Endodermal cell (in vitro differentiated cells): ENCODE measurements at regions not wholly inside any gene's neighbourhood (a gene's known extent, or its start where the extent isn't known, plus 50 kb on each side); places are given as distances from the start of the nearest gene placed in this dataset.

Experiments used
- DNase-seq: peaks from one replicate; pipeline ENCODE4 v3.0.0-alpha.2; 2017
- H3K27ac ChIP-seq: 2 replicates; pipeline ENCODE4 v1.5.1; 2013; ENCODE audit warnings: mild to moderate bottlenecking, low read depth, low read length, moderate library complexity
- H3K27me3 ChIP-seq: 2 replicates; pipeline ENCODE4 v1.6.1; 2013; ENCODE audit warnings: mild to moderate bottlenecking, low read length, moderate library complexity; ENCODE audit not compliant: insufficient read depth, control insufficient read depth, poor library complexity, severe bottlenecking
- H3K36me3 ChIP-seq: 2 replicates; pipeline ENCODE4 v1.7.0; 2013; ENCODE audit warnings: mild to moderate bottlenecking, low read length, moderate library complexity; ENCODE audit not compliant: control insufficient read depth, insufficient read depth
- H3K4me1 ChIP-seq: one replicate; pipeline ENCODE4 v1.7.0; 2013; ENCODE audit warnings: low read length; ENCODE audit not compliant: control insufficient read depth, insufficient read depth
- H3K4me3 ChIP-seq: 2 replicates; pipeline ENCODE4 v1.5.1; 2013; ENCODE audit warnings: mild to moderate bottlenecking, low read length, moderate library complexity
- H3K9ac ChIP-seq: 2 replicates; pipeline ENCODE4 v1.6.1; 2013; ENCODE audit warnings: mild to moderate bottlenecking, low read length, moderate library complexity; ENCODE audit not compliant: poor library complexity, severe bottlenecking; ENCODE audit errors: extremely low read depth
- H3K9me3 ChIP-seq: 2 replicates; pipeline ENCODE4 v1.6.1; 2013; ENCODE audit warnings: mild to moderate bottlenecking, low read length, moderate library complexity; ENCODE audit not compliant: control insufficient read depth
- H3K27ac Mint-ChIP-seq: 2 replicates; pipeline ENCODE4 v1.8.0; 2020; ENCODE audit warnings: mixed read lengths
- H3K27me3 Mint-ChIP-seq: 2 replicates; pipeline ENCODE4 v1.8.0; 2021; ENCODE audit warnings: mild to moderate bottlenecking, mixed read lengths; ENCODE audit not compliant: insufficient read depth
- H3K36me3 Mint-ChIP-seq: 2 replicates; pipeline ENCODE4 v1.8.0; 2020; ENCODE audit warnings: low read depth, mixed read lengths
- H3K4me1 Mint-ChIP-seq: 2 replicates; pipeline ENCODE4 v1.8.0; 2020; ENCODE audit warnings: mixed read lengths
- H3K4me3 Mint-ChIP-seq: 2 replicates; pipeline ENCODE4 v1.8.0; 2020; ENCODE audit warnings: mild to moderate bottlenecking, moderate library complexity, mixed read lengths
- H3K9me3 Mint-ChIP-seq: 2 replicates; pipeline ENCODE4 v1.8.0; 2020; ENCODE audit warnings: mild to moderate bottlenecking, mixed read lengths
- WGBS, 2 experiments: methylation state at CpG; one replicate each; pipeline versions ENCODE4 v1.1.5 to v1.1.7; 2013; ENCODE audit warnings: missing lambda C conversion rate in 2 of 2, mixed read lengths in 1 of 2; ENCODE audit not compliant: insufficient coverage in 1 of 2, insufficient read length in 1 of 2; 5-methylcytosine and 5-hydroxymethylcytosine counted together
- TF ChIP-seq, protein P1 (sequence below): fragments of 200-600 bp; sonication (generic); conservative IDR thresholded peaks from 2 replicates; pipeline ENCODE4 v1.5.0; 2021; ENCODE audit warnings: antibody characterized with exemption, mild to moderate bottlenecking

- H3K27ac Mint-ChIP-seq, result no peak overlapping the region
- WGBS, 2 experiments, result 99 to 100% methylated on average over 2 to 3 of the region's 3 CpGs
- H3K4me3 ChIP-seq, result no peak overlapping the region
- no peaks in the 10 kb centered on the region for H3K9me3 Mint-ChIP-seq
- H3K27ac ChIP-seq, result no peak overlapping the region
- TF ChIP-seq, protein P1, sequence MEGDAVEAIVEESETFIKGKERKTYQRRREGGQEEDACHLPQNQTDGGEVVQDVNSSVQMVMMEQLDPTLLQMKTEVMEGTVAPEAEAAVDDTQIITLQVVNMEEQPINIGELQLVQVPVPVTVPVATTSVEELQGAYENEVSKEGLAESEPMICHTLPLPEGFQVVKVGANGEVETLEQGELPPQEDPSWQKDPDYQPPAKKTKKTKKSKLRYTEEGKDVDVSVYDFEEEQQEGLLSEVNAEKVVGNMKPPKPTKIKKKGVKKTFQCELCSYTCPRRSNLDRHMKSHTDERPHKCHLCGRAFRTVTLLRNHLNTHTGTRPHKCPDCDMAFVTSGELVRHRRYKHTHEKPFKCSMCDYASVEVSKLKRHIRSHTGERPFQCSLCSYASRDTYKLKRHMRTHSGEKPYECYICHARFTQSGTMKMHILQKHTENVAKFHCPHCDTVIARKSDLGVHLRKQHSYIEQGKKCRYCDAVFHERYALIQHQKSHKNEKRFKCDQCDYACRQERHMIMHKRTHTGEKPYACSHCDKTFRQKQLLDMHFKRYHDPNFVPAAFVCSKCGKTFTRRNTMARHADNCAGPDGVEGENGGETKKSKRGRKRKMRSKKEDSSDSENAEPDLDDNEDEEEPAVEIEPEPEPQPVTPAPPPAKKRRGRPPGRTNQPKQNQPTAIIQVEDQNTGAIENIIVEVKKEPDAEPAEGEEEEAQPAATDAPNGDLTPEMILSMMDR, result no peak
- peaks cover 18% of the 10 kb centered on the region for H3K27me3 Mint-ChIP-seq
- H3K36me3 Mint-ChIP-seq, result no peaks in the 10 kb centered on the region
- H3K4me1 Mint-ChIP-seq, result no peaks in the 10 kb centered on the region
- DNase-seq, result no peak
- H3K36me3 ChIP-seq, result no peaks in the 10 kb centered on the region
- no peaks in the 10 kb centered on the region for H3K4me1 ChIP-seq
- no peaks in the 10 kb centered on the region for H3K9me3 ChIP-seq
- H3K4me3 Mint-ChIP-seq, result no peak overlapping the region
- H3K27me3 ChIP-seq, result no peaks in the 10 kb centered on the region
- H3K9ac ChIP-seq, result no peak overlapping the region
These were observed 78.2 kb upstream of the IGF1R start for GRCh38 chr15:98570119-98570518.

GRCh38 chr15:98580572-98580971 lies 67.8 kb upstream of the IGF1R start:
- no peak overlapping the region for H3K9ac ChIP-seq
- H3K4me1 ChIP-seq, result no peaks in the 10 kb centered on the region
- TF ChIP-seq, protein P1, result no peak
- H3K27me3 ChIP-seq, result no peaks in the 10 kb centered on the region
- H3K27ac Mint-ChIP-seq, result no peak overlapping the region
- H3K36me3 Mint-ChIP-seq, result no peaks in the 10 kb centered on the region
- peaks cover 3% of the 10 kb centered on the region for H3K9me3 Mint-ChIP-seq
- H3K4me3 ChIP-seq, result no peak overlapping the region
- H3K4me1 Mint-ChIP-seq, result peaks cover 6% of the 10 kb centered on the region
- no peak overlapping the region for H3K27ac ChIP-seq
- no peak for DNase-seq
- 59 to 76% methylated on average over 5 to 11 of the region's 11 CpGs for WGBS, 2 experiments
- no peaks in the 10 kb centered on the region for H3K9me3 ChIP-seq
- peaks cover 2% of the 10 kb centered on the region for H3K27me3 Mint-ChIP-seq
- H3K36me3 ChIP-seq, result no peaks in the 10 kb centered on the region
- no peak overlapping the region for H3K4me3 Mint-ChIP-seq

DNA sequence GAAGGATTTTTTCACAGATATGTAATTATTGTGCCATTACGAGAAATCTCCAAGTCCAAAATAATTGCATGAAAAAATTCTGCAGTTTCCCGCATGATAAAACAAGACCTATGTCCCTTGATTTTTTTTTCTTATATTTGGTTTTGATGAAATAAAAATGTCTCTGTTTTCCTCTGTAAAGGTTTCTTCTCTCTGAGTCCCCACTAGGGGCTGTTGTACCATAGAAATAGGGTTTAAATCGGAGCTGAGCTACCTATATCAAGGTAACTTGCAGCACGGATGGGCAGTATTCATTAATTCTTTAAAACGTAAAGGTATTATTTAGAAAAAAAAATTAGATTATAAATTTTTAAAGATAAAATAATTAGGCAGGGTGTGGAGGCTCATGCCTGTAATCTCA lies 66.6 kb upstream of the IGF1R start:
- Histone ChIP-seq H3K27me3 (no peaks in the 10 kb centered on the region), H3K27ac (no peak overlapping the region), H3K36me3 (no peaks in the 10 kb centered on the region), H3K9me3 (no peaks in the 10 kb centered on the region), H3K4me3 (no peak overlapping the region), H3K4me1 (no peaks in the 10 kb centered on the region), H3K9ac (no peak overlapping the region)
- WGBS, 2 experiments, result 63 to 86% methylated on average over 2 to 5 of the region's 5 CpGs
- Mint-ChIP-seq H3K4me1 (peaks cover 6% of the 10 kb centered on the region), H3K9me3 (peaks cover 3% of the 10 kb centered on the region), H3K27me3 (peaks cover 2% of the 10 kb centered on the region), H3K27ac (no peak overlapping the region), H3K4me3 (no peak overlapping the region), H3K36me3 (no peaks in the 10 kb centered on the region)
- TF ChIP-seq, protein P1, result peak; percentile 77
- DNase-seq, result no peak
